ENCODE measurements at regions not wholly inside any gene's neighbourhood (a gene's known extent, or its start where the extent isn't known, plus 50 kb on each side); places are given as distances from the start of the nearest gene placed in this dataset.

GRCh38 chr21:26776310-26777021, 68.7 kb downstream of the ADAMTS1 start:
- TF ChIP-seq, protein P1, sequence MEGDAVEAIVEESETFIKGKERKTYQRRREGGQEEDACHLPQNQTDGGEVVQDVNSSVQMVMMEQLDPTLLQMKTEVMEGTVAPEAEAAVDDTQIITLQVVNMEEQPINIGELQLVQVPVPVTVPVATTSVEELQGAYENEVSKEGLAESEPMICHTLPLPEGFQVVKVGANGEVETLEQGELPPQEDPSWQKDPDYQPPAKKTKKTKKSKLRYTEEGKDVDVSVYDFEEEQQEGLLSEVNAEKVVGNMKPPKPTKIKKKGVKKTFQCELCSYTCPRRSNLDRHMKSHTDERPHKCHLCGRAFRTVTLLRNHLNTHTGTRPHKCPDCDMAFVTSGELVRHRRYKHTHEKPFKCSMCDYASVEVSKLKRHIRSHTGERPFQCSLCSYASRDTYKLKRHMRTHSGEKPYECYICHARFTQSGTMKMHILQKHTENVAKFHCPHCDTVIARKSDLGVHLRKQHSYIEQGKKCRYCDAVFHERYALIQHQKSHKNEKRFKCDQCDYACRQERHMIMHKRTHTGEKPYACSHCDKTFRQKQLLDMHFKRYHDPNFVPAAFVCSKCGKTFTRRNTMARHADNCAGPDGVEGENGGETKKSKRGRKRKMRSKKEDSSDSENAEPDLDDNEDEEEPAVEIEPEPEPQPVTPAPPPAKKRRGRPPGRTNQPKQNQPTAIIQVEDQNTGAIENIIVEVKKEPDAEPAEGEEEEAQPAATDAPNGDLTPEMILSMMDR (optimal IDR thresholded peaks at IDR 0.05 in 1 of 3, IDR thresholded peaks at IDR 0.05 in 1 of 3, conservative IDR thresholded peaks at IDR 0.05 in 1 of 3; ENCODE audit: extremely low read depth in 1 of 3, insufficient read depth in 2 of 3, low read length in 3 of 3) = no peak
- TF ChIP-seq EZH2 (IDR thresholded peaks at IDR 0.05; ENCODE audit: low read length) = no peak

DNA sequence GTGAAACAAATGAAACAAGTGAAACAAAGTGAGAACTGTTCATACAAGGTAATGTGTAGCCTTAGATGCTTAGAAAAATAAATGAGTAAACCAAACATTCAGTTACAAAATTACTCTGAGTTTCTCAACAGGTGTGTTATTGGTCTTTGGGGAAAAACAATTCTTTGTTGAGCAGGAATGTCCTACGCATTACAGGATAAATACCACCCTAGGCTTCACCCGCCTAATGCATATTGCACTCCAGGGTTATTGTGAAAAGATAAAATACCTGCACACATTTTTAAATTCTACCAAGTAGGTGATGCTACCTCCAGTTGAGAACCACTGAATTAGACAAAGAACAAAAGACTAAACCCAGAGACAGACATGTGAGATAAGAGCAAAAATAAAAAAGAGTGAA, 72.2 kb downstream of the ADAMTS1 start:
- H2AFZ ChIP-seq (ENCODE audit: control insufficient read depth, low read length) = no peak overlapping the region
- dilution Hi-C loops (cut with MboI; ENCODE audit: extremely low pct_ligation_motif_present, low sequenced_read_pairs) = no loop called here
- no peaks in the 10 kb centered on the region for H3K4me1 ChIP-seq (ENCODE audit: control insufficient read depth, extremely low read depth, insufficient read depth, low read length)
- H3K4me2 ChIP-seq (ENCODE audit: control insufficient read depth, extremely low read depth, insufficient read depth, low read depth, low read length) = no peak overlapping the region
- no peaks in the 10 kb centered on the region for H4K20me1 ChIP-seq (ENCODE audit: control insufficient read depth, extremely low read depth, insufficient read depth, low read length)
- H3K4me3 ChIP-seq (ENCODE audit: control insufficient read depth in 2 of 3, extremely low read depth in 1 of 3, insufficient read depth in 2 of 3, low read depth in 1 of 3, low read length in 3 of 3) = no peak overlapping the region
- H3K9ac ChIP-seq (ENCODE audit: control insufficient read depth, extremely low read depth, insufficient read depth, low read length) = no peak overlapping the region
- DNase-seq (ENCODE audit: low read depth, low spot score) = no peak
- no peak overlapping the region for H3K27ac ChIP-seq (ENCODE audit: control insufficient read depth, insufficient read depth, low read length)
- no peaks in the 10 kb centered on the region for H3K9me3 ChIP-seq (ENCODE audit: control insufficient read depth, low read depth, low read length)
- TF ChIP-seq, protein P1 (optimal IDR thresholded peaks at IDR 0.05 in 1 of 3, IDR thresholded peaks at IDR 0.05 in 1 of 3, conservative IDR thresholded peaks at IDR 0.05 in 1 of 3; ENCODE audit: extremely low read depth in 1 of 3, insufficient read depth in 2 of 3, low read length in 3 of 3) = no peak
- TF ChIP-seq EZH2 (IDR thresholded peaks at IDR 0.05; ENCODE audit: low read length) = no peak
- no peak for FAIRE-seq
- no peaks in the 10 kb centered on the region for H3K36me3 ChIP-seq (ENCODE audit: control insufficient read depth in 2 of 2, extremely low read depth in 1 of 2, insufficient read depth in 2 of 2, low read length in 2 of 2)
- H3K27me3 ChIP-seq (ENCODE audit: control insufficient read depth, extremely low read depth, insufficient read depth, low read length) = no peaks in the 10 kb centered on the region
- H3K79me2 ChIP-seq (ENCODE audit: control insufficient read depth, insufficient read depth, low read length) = no peaks in the 10 kb centered on the region
- no peaks in the 10 kb centered on the region for H3K9me1 ChIP-seq (ENCODE audit: control insufficient read depth, extremely low read depth, insufficient read depth, low read length)

More at GRCh38 chr21:26776310-26777021, 68.7 kb downstream of the ADAMTS1 start:
- no peaks in the 10 kb centered on the region for H3K27me3 ChIP-seq (ENCODE audit: control insufficient read depth, extremely low read depth, insufficient read depth, low read length)
- no peaks in the 10 kb centered on the region for H3K36me3 ChIP-seq (ENCODE audit: control insufficient read depth in 2 of 2, extremely low read depth in 1 of 2, insufficient read depth in 2 of 2, low read length in 2 of 2)
- no peak overlapping the region for H2AFZ ChIP-seq (ENCODE audit: control insufficient read depth, low read length)
- H3K4me1 ChIP-seq (ENCODE audit: control insufficient read depth, extremely low read depth, insufficient read depth, low read length) = no peaks in the 10 kb centered on the region
- no peaks in the 10 kb centered on the region for H3K79me2 ChIP-seq (ENCODE audit: control insufficient read depth, insufficient read depth, low read length)
- no peaks in the 10 kb centered on the region for H4K20me1 ChIP-seq (ENCODE audit: control insufficient read depth, extremely low read depth, insufficient read depth, low read length)
- H3K9ac ChIP-seq (ENCODE audit: control insufficient read depth, extremely low read depth, insufficient read depth, low read length) = no peak overlapping the region
- FAIRE-seq (no peak), DNase-seq (ENCODE audit: low read depth, low spot score) (no peak)
- no peak overlapping the region for H3K27ac ChIP-seq (ENCODE audit: control insufficient read depth, insufficient read depth, low read length)
- no peaks in the 10 kb centered on the region for H3K9me1 ChIP-seq (ENCODE audit: control insufficient read depth, extremely low read depth, insufficient read depth, low read length)
- no peak overlapping the region for H3K4me2 ChIP-seq (ENCODE audit: control insufficient read depth, extremely low read depth, insufficient read depth, low read depth, low read length)
- dilution Hi-C loops (cut with MboI; ENCODE audit: extremely low pct_ligation_motif_present, low sequenced_read_pairs) = no loop called here
- H3K4me3 ChIP-seq (ENCODE audit: control insufficient read depth in 2 of 3, extremely low read depth in 1 of 3, insufficient read depth in 2 of 3, low read depth in 1 of 3, low read length in 3 of 3) = no peak overlapping the region
- H3K9me3 ChIP-seq (ENCODE audit: control insufficient read depth, low read depth, low read length) = no peaks in the 10 kb centered on the region
